Thyroid gland (tissue), 4 donors: ENCODE measurements at regions not wholly inside any gene's neighbourhood (a gene's known extent, or its start where the extent isn't known, plus 50 kb on each side); places are given as distances from the start of the nearest gene placed in this dataset.
"Not testable (repeated sequence)": the region's sequence is repeated elsewhere in the genome, so short reads cannot be mapped to it uniquely, and the experiment has no call there.

Experiments
- DNase-seq, 2 donors: peaks; one replicate each; pipeline ENCODE4 v3.0.0-alpha.2; 2019
- H3K27ac ChIP-seq, 3 donors: fragments of 200-600 bp; sonication (generic); 1 replicate in 2 of 3; 2 replicates in 1 of 3; pipeline ENCODE4 v1.5.1; 2016 to 2019; ENCODE audit warnings: mild to moderate bottlenecking in 1 of 3, moderate library complexity in 1 of 3
- H3K27me3 ChIP-seq: fragments of 200-600 bp; sonication (generic); one replicate; pipeline ENCODE4 v1.5.1; 2019
- H3K36me3 ChIP-seq, 2 donors: fragments of 200-600 bp; sonication (generic); one replicate each; pipeline ENCODE4 v1.5.1; 2016 to 2019
- H3K4me1 ChIP-seq, 2 donors: fragments of 200-600 bp; sonication (generic); one replicate each; pipeline ENCODE4 v1.5.1; 2017 to 2019
- H3K4me3 ChIP-seq, 3 donors: fragments of 200-600 bp; sonication (generic); replicated peaks in 1 of 3; 1 replicate in 2 of 3; 2 replicates in 1 of 3; pipeline ENCODE4 v1.5.1; 2016; ENCODE audit warnings: mild to moderate bottlenecking in 1 of 3
- H3K9me3 ChIP-seq: fragments of 200-600 bp; sonication (generic); one replicate; pipeline ENCODE4 v1.5.1; 2017
- POLR2A ChIP-seq, 2 donors: fragments of 450-650 bp; IDR thresholded peaks; one replicate each; pipeline ENCODE4 v1.6.1; 2017; ENCODE audit warnings: antibody characterized with exemption in 2 of 2, mild to moderate bottlenecking in 2 of 2, moderate library complexity in 1 of 2
- WGBS, 2 donors: methylation state at CpG; one replicate each; pipeline ENCODE4 v1.1.5; 2017; 5-methylcytosine and 5-hydroxymethylcytosine counted together
- intact Hi-C: fragments of 100-400 bp; cut with DNase I; formaldehyde crosslinking; loops from one replicate; pipeline ENCODE4 v1.15.1; 2023
- TF ChIP-seq, protein P1 (sequence below), 6 experiments: fragments of 200-600 bp in 3 of 6; fragments of 450-650 bp in 3 of 6; sonication (generic) in 3 of 6; IDR thresholded peaks; one replicate each; pipeline ENCODE4 v1.5.1; 2016 to 2019; ENCODE audit warnings: antibody characterized with exemption in 6 of 6, mild to moderate bottlenecking in 2 of 6, inconsistent platforms in 1 of 6, moderate library complexity in 1 of 6

DNA sequence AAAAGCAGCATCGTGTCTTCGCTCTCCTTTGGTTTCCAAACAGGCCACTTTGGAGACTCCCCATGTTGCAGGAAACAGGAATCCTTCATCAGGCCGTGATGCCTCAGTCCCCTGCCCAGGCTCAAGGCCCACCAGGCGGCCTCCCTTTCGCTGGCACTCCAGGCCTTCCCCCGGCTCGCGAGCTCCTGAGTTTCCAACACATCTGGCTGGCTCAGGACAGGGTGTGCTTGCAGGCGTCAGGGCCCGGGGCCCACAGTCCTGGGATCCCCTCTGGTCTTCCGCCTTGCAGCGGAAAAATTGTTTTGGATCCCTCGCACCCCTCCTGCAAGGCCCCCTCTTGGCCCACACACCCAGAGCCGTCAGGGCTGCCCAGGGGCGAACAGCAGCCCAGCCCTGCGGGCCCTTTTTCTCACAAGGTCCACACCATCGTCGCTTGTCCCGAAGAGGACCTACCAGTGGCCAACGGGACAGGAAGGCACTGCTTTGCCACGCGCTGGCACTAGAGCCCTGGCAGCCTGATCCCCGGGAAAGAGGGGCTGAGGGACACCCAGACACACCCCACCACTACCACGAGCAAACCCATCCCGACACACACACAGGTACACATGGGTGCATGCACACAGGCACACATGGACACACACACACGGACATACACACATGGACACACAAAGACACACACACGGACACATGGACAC, 1930.9 kb upstream of the DEFB115 start:
- Histone ChIP-seq H3K4me1 (no peaks in the 10 kb centered on the region), H3K9me3 (no peaks in the 10 kb centered on the region), H3K27ac (no peak overlapping the region), H3K4me3 (no peak overlapping the region), H3K27me3 (no peaks in the 10 kb centered on the region), H3K36me3 (no peaks in the 10 kb centered on the region)
- no peak for DNase-seq
- WGBS, 2 donors = 61 to 70% methylated on average over 27 of the region's 27 CpGs
- intact Hi-C loops = no loop called here
- TF ChIP-seq POLR2A (IDR thresholded peaks at IDR 0.05) = no peak
- TF ChIP-seq, protein P1, sequence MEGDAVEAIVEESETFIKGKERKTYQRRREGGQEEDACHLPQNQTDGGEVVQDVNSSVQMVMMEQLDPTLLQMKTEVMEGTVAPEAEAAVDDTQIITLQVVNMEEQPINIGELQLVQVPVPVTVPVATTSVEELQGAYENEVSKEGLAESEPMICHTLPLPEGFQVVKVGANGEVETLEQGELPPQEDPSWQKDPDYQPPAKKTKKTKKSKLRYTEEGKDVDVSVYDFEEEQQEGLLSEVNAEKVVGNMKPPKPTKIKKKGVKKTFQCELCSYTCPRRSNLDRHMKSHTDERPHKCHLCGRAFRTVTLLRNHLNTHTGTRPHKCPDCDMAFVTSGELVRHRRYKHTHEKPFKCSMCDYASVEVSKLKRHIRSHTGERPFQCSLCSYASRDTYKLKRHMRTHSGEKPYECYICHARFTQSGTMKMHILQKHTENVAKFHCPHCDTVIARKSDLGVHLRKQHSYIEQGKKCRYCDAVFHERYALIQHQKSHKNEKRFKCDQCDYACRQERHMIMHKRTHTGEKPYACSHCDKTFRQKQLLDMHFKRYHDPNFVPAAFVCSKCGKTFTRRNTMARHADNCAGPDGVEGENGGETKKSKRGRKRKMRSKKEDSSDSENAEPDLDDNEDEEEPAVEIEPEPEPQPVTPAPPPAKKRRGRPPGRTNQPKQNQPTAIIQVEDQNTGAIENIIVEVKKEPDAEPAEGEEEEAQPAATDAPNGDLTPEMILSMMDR (IDR thresholded peaks at IDR 0.05) = no peak

- intact Hi-C loops, DNase-seq, H3K4me1 ChIP-seq, H3K27ac ChIP-seq, H3K4me3 ChIP-seq, H3K9me3 ChIP-seq, H3K27me3 ChIP-seq, H3K36me3 ChIP-seq: not testable (repeated sequence)
- WGBS, 2 donors = 31 to 42% methylated on average over 33 of the region's 33 CpGs
These were observed 1929.7 kb upstream of the DEFB115 start for GRCh38 chr20:29327600-29328420.

DNA sequence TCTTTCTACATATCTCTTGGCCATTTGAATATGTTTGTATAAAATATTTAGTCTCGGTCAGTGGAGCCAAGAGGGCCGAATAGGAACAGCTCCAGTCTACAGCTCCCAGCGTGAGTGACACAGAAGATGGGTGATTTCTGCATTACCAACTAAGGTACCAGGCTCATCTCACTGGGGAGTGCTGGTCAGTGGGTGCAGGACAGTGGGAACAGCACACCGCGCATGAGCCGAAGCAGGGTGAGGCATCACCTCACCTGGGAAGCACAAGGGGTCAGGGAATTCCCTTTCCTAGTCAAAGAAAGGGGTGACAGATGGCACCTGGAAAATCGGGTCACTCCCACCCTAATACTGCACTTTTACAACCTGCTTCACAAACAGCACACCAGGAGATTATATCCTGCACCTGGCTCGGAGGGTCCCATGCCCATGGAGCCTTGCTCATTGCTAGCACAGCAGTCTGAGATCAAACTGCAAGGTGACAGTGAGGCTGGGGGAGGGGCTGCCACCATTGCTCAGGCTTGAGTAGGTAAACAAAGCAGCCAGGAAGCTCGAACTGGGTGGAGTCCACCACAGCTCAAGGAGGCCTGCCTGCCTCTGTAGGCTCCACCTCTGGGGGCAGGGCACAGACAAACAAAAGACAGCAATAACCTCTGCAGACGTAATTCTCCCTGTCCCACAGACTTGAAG, 1926.9 kb upstream of the DEFB115 start:
- H3K36me3 ChIP-seq, H3K27me3 ChIP-seq, H3K9me3 ChIP-seq, DNase-seq, intact Hi-C loops, H3K4me3 ChIP-seq, H3K27ac ChIP-seq, H3K4me1 ChIP-seq: not testable (repeated sequence)
- WGBS, 2 donors = 48 to 57% methylated on average over 10 of the region's 10 CpGs

DNA sequence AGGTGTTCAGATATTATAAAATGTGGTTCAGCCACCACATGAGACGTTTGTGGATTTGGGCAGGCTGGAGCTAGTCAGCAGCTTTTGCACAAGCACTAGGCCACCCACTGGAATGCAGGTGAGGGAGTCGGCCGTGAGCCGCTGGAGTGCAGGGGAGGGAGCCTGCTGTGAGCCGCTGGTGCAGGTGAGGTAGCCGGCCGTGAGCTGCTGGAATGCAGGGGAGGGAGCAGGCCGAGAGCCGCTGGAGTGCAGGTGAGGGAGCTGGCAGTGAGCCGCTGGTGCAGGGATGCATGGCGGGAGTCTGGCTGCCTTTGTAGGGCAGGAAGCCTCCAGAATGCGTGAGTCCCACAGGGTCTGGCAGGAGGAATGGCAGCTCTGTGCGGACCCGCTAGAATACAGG, 1907.6 kb upstream of the DEFB115 start:
- WGBS, 2 donors = 79 to 83% methylated on average over 14 of the region's 14 CpGs
- H3K4me3 ChIP-seq = no peak overlapping the region
- intact Hi-C loops = no loop called here
- TF ChIP-seq, protein P1 (IDR thresholded peaks at IDR 0.05) = no peak
- no peak for TF ChIP-seq POLR2A (IDR thresholded peaks at IDR 0.05)
- H3K36me3 ChIP-seq = no peaks in the 10 kb centered on the region
- no peaks in the 10 kb centered on the region for H3K9me3 ChIP-seq
- H3K27me3 ChIP-seq = no peaks in the 10 kb centered on the region
- H3K4me1 ChIP-seq = no peaks in the 10 kb centered on the region
- no peak overlapping the region for H3K27ac ChIP-seq
- no peak for DNase-seq

DNA sequence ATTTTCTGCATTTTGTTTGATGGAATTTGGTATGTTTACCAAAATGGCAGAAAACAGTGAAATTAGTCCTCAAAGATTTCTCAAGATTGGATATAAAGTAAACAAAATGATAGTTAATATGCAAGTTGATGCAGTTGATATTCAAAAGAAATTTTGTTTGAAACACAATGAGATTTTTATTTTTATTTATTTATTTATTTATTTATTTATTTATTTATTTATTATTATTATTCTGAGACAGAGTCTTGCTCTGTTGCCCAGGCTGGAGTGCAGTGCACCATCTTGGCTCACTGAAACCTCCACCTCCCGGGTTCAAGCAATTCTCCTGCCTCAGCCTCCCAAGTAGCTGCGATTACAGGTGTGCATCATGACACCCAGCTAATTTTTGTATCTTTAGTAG, 1881.5 kb upstream of the DEFB115 start:
- DNase-seq, H3K27me3 ChIP-seq, intact Hi-C loops, H3K4me1 ChIP-seq, H3K9me3 ChIP-seq, H3K27ac ChIP-seq, H3K4me3 ChIP-seq, H3K36me3 ChIP-seq: not testable (repeated sequence)
- WGBS, 2 donors = 39 to 60% methylated on average over 2 of the region's 2 CpGs

DNA sequence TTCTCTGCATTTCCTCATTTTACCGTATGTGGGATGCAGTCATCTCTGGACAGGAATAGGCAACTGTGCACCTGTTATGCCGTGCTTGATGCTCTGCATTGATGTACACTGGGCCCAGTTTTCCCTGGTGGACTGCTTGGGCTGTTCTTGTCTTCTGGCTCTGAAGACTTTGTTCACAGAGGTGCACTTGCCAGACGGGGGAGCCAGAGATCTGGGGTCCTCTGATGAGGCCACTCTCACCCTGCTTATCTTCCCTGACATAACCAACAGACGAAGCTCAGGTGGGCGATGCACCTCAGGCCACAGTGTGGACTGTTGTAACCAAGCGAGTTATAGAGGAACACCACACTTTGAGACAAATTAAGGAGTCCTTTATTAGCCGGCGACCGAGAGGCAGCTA, 1864.6 kb upstream of the DEFB115 start:
- H3K27ac ChIP-seq, H3K27me3 ChIP-seq, intact Hi-C loops, H3K4me1 ChIP-seq, H3K9me3 ChIP-seq, H3K4me3 ChIP-seq, H3K36me3 ChIP-seq, DNase-seq: not testable (repeated sequence)
- WGBS, 2 donors = 42 to 48% methylated on average over 9 of the region's 9 CpGs
